Astrocyte (in vitro differentiated cells and primary cell): ENCODE measurements at regions not wholly inside any gene's neighbourhood (a gene's known extent, or its start where the extent isn't known, plus 50 kb on each side); places are given as distances from the start of the nearest gene placed in this dataset.
A peak's percentile ranks its signal among the peaks of the same experiment; 100 is the strongest.

Experiments used
- DNase-seq: peaks from one replicate; pipeline ENCODE4 v3.0.0-alpha.2; 2010; ENCODE audit warnings: low read depth
- FAIRE-seq: peaks from 2 replicates; lab custom pipeline; 2011; peaks lifted over from hg19 to GRCh38; lab: Jason Lieb, UNC
- H2AFZ ChIP-seq: 2 replicates; pipeline ENCODE4 v1.6.0; 2012; ENCODE audit warnings: low read depth, low read length, inconsistent platforms
- H3K27ac ChIP-seq: 2 replicates; pipeline ENCODE4 v1.5.1; 2011; ENCODE audit warnings: low read depth, low read length, inconsistent platforms
- H3K27me3 ChIP-seq: 2 replicates; pipeline ENCODE4 v1.6.0; 2011; ENCODE audit warnings: low read length, inconsistent platforms; ENCODE audit not compliant: insufficient read depth
- H3K36me3 ChIP-seq: 2 replicates; pipeline ENCODE4 v1.5.1; 2011; ENCODE audit warnings: low read length, inconsistent platforms; ENCODE audit not compliant: insufficient read depth
- H3K4me1 ChIP-seq: 2 replicates; pipeline ENCODE4 v1.5.1; 2011; ENCODE audit warnings: low read length, inconsistent platforms; ENCODE audit not compliant: insufficient read depth
- H3K4me2 ChIP-seq: 2 replicates; pipeline ENCODE4 v1.6.0; 2012; ENCODE audit warnings: low read length, inconsistent platforms
- H3K4me3 ChIP-seq: 2 replicates; pipeline ENCODE4 v1.5.1; 2011; ENCODE audit warnings: low read depth, mild to moderate bottlenecking, low read length, inconsistent platforms; ENCODE audit not compliant: insufficient read depth
- H3K79me2 ChIP-seq: 2 replicates; pipeline ENCODE4 v1.6.0; 2012; ENCODE audit warnings: mild to moderate bottlenecking, low read length, inconsistent platforms; ENCODE audit not compliant: insufficient read depth
- H3K9ac ChIP-seq: 2 replicates; pipeline ENCODE4 v1.6.0; 2012; ENCODE audit warnings: mild to moderate bottlenecking, low read length, inconsistent platforms
- H3K9me3 ChIP-seq: 2 replicates; pipeline ENCODE4 v1.5.1; 2012; ENCODE audit warnings: low read depth, mild to moderate bottlenecking, low read length, inconsistent platforms; ENCODE audit not compliant: insufficient read depth
- H4K20me1 ChIP-seq: 2 replicates; pipeline ENCODE4 v1.6.0; 2012; ENCODE audit warnings: low read length, inconsistent platforms; ENCODE audit not compliant: insufficient read depth
- H3K27ac Mint-ChIP-seq: one replicate; pipeline ENCODE4 v1.8.0; 2021; ENCODE audit warnings: mild to moderate bottlenecking, mixed read lengths; ENCODE audit not compliant: unreplicated experiment
- H3K27me3 Mint-ChIP-seq: one replicate; pipeline ENCODE4 v1.8.0; 2021; ENCODE audit warnings: low read depth, mixed read lengths; ENCODE audit not compliant: unreplicated experiment
- H3K36me3 Mint-ChIP-seq: one replicate; pipeline ENCODE4 v1.8.0; 2021; ENCODE audit warnings: low read depth, mixed read lengths; ENCODE audit not compliant: unreplicated experiment
- H3K4me1 Mint-ChIP-seq: one replicate; pipeline ENCODE4 v1.8.0; 2021; ENCODE audit warnings: low read depth, mixed read lengths; ENCODE audit not compliant: unreplicated experiment
- H3K4me3 Mint-ChIP-seq: one replicate; pipeline ENCODE4 v1.8.0; 2021; ENCODE audit warnings: mild to moderate bottlenecking, moderate library complexity, mixed read lengths; ENCODE audit not compliant: unreplicated experiment
- H3K9me3 Mint-ChIP-seq: one replicate; pipeline ENCODE4 v1.8.0; 2021; ENCODE audit warnings: mild to moderate bottlenecking, mixed read lengths; ENCODE audit not compliant: unreplicated experiment
- EZH2 ChIP-seq: IDR thresholded peaks from 2 replicates; pipeline ENCODE4 v1.6.1; 2012; ENCODE audit warnings: mild to moderate bottlenecking, low read length, inconsistent platforms; ENCODE audit not compliant: insufficient read depth
- TF ChIP-seq, protein P1 (sequence below): IDR thresholded peaks from 2 replicates; pipeline ENCODE4 v1.5.1; 2011; ENCODE audit warnings: low read depth, mild to moderate bottlenecking, inconsistent platforms, low read length, moderate library complexity; ENCODE audit not compliant: insufficient read depth

GRCh38 chr14:77988096-77988870 lies 181.9 kb upstream of the NRXN3 start:
- Mint-ChIP-seq H3K27ac (peak overlapping the region; percentile 34), H3K9me3 (peaks cover 2% of the 10 kb centered on the region), H3K4me1 (peaks cover 22% of the 10 kb centered on the region), H3K36me3 (no peaks in the 10 kb centered on the region), H3K4me3 (no peak overlapping the region), H3K27me3 (no peaks in the 10 kb centered on the region)
- Histone ChIP-seq H3K4me3 (no peak overlapping the region), H3K27ac (peak overlapping the region; percentile 51), H2AFZ (no peak overlapping the region), H3K79me2 (no peaks in the 10 kb centered on the region), H3K4me2 (peak overlapping the region; percentile 61), H3K9me3 (no peaks in the 10 kb centered on the region), H3K9ac (no peak overlapping the region), H3K36me3 (no peaks in the 10 kb centered on the region), H4K20me1 (no peaks in the 10 kb centered on the region), H3K27me3 (peaks cover 5% of the 10 kb centered on the region), H3K4me1 (peaks cover 22% of the 10 kb centered on the region)
- FAIRE-seq (no peak), DNase-seq (peak; percentile 54)
- TF ChIP-seq EZH2, result no peak
- TF ChIP-seq, protein P1, sequence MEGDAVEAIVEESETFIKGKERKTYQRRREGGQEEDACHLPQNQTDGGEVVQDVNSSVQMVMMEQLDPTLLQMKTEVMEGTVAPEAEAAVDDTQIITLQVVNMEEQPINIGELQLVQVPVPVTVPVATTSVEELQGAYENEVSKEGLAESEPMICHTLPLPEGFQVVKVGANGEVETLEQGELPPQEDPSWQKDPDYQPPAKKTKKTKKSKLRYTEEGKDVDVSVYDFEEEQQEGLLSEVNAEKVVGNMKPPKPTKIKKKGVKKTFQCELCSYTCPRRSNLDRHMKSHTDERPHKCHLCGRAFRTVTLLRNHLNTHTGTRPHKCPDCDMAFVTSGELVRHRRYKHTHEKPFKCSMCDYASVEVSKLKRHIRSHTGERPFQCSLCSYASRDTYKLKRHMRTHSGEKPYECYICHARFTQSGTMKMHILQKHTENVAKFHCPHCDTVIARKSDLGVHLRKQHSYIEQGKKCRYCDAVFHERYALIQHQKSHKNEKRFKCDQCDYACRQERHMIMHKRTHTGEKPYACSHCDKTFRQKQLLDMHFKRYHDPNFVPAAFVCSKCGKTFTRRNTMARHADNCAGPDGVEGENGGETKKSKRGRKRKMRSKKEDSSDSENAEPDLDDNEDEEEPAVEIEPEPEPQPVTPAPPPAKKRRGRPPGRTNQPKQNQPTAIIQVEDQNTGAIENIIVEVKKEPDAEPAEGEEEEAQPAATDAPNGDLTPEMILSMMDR, result no peak

DNA sequence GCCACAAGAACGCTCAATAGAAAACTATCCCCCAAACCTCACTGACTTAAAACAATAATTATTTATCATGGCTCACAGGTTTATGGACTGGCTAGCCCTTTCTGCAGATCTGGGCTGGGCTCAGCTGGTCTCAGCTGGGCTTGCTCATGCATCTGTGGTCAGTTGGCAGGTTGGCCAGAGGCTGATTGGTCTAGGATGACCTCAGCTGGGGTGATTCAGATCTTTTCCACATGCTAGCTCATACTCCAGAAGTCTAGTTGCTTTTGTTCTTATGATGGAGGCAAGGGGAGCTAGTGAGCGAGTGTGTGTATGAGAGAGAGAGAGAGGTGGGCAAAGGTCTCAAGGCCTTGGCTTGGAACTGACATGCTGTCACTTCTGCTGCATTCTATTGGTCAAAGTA lies 181.2 kb upstream of the NRXN3 start:
- H4K20me1 ChIP-seq, result no peaks in the 10 kb centered on the region
- H3K27me3 Mint-ChIP-seq, result no peaks in the 10 kb centered on the region
- no peaks in the 10 kb centered on the region for H3K36me3 ChIP-seq
- H3K4me2 ChIP-seq, result peak overlapping the region; percentile 61
- peak overlapping the region; percentile 51 for H3K27ac ChIP-seq
- peak overlapping the region; percentile 64 for H2AFZ ChIP-seq
- FAIRE-seq (no peak), DNase-seq (peak; percentile 97)
- TF ChIP-seq, protein P1, result no peak
- no peak for TF ChIP-seq EZH2
- peaks cover 4% of the 10 kb centered on the region for H3K27me3 ChIP-seq
- H3K4me3 Mint-ChIP-seq, result peak overlapping the region; percentile 61
- peaks cover 22% of the 10 kb centered on the region for H3K4me1 Mint-ChIP-seq
- H3K4me1 ChIP-seq, result peaks cover 22% of the 10 kb centered on the region
- H3K4me3 ChIP-seq, result no peak overlapping the region
- H3K27ac Mint-ChIP-seq, result no peak overlapping the region
- peak overlapping the region; percentile 18 for H3K9ac ChIP-seq
- H3K9me3 ChIP-seq, result no peaks in the 10 kb centered on the region
- no peaks in the 10 kb centered on the region for H3K79me2 ChIP-seq
- no peaks in the 10 kb centered on the region for H3K36me3 Mint-ChIP-seq
- peaks cover 2% of the 10 kb centered on the region for H3K9me3 Mint-ChIP-seq

GRCh38 chr14:77989441-77989991 lies 180.7 kb upstream of the NRXN3 start:
- H3K4me2 ChIP-seq, result peak overlapping the region; percentile 61
- no peaks in the 10 kb centered on the region for H3K27me3 ChIP-seq
- H3K4me3 ChIP-seq, result no peak overlapping the region
- H4K20me1 ChIP-seq, result no peaks in the 10 kb centered on the region
- Mint-ChIP-seq H3K9me3 (peaks cover 4% of the 10 kb centered on the region), H3K27me3 (no peaks in the 10 kb centered on the region), H3K4me1 (peaks cover 22% of the 10 kb centered on the region), H3K27ac (no peak overlapping the region), H3K4me3 (no peak overlapping the region), H3K36me3 (no peaks in the 10 kb centered on the region)
- peak overlapping the region; percentile 64 for H2AFZ ChIP-seq
- peak overlapping the region; percentile 18 for H3K9ac ChIP-seq
- no peaks in the 10 kb centered on the region for H3K9me3 ChIP-seq
- TF ChIP-seq EZH2, result no peak
- TF ChIP-seq, protein P1, result no peak
- no peak for DNase-seq
- no peak for FAIRE-seq
- peak overlapping the region; percentile 46 for H3K27ac ChIP-seq
- no peaks in the 10 kb centered on the region for H3K36me3 ChIP-seq
- peaks cover 22% of the 10 kb centered on the region for H3K4me1 ChIP-seq
- H3K79me2 ChIP-seq, result no peaks in the 10 kb centered on the region
